ENCODE measurements at regions not wholly inside any gene's neighbourhood (a gene's known extent, or its start where the extent isn't known, plus 50 kb on each side); places are given as distances from the start of the nearest gene placed in this dataset.

DNA sequence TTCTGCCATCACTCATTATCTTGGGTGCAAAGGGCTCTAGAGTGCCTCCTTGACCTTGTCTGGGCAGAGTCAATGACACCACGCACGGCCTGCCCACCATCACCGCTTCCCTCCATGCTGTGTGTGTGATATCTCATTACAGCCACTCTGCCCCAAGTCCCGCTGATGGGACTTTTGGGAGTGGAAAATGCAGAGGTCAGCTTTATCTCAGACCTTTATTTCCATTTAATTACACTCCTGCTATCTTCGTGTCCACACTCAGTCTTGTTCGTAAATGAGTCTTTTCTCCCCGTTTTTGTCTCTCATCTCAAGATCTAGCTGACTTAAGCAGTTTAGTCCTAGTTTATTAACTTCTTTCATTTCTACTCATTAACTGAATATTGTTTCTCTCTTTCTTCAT is 226.2 kb downstream of the ICE1 start:
- TF ChIP-seq RAD21 (IDR thresholded peaks at IDR 0.05; ENCODE audit: low read depth): no peak
- TF ChIP-seq YY1 (IDR thresholded peaks at IDR 0.05; ENCODE audit: low read depth): no peak
- no peak for TF ChIP-seq EP300 (IDR thresholded peaks at IDR 0.05; ENCODE audit: borderline replicate concordance)
- TF ChIP-seq, protein P1, sequence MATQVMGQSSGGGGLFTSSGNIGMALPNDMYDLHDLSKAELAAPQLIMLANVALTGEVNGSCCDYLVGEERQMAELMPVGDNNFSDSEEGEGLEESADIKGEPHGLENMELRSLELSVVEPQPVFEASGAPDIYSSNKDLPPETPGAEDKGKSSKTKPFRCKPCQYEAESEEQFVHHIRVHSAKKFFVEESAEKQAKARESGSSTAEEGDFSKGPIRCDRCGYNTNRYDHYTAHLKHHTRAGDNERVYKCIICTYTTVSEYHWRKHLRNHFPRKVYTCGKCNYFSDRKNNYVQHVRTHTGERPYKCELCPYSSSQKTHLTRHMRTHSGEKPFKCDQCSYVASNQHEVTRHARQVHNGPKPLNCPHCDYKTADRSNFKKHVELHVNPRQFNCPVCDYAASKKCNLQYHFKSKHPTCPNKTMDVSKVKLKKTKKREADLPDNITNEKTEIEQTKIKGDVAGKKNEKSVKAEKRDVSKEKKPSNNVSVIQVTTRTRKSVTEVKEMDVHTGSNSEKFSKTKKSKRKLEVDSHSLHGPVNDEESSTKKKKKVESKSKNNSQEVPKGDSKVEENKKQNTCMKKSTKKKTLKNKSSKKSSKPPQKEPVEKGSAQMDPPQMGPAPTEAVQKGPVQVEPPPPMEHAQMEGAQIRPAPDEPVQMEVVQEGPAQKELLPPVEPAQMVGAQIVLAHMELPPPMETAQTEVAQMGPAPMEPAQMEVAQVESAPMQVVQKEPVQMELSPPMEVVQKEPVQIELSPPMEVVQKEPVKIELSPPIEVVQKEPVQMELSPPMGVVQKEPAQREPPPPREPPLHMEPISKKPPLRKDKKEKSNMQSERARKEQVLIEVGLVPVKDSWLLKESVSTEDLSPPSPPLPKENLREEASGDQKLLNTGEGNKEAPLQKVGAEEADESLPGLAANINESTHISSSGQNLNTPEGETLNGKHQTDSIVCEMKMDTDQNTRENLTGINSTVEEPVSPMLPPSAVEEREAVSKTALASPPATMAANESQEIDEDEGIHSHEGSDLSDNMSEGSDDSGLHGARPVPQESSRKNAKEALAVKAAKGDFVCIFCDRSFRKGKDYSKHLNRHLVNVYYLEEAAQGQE (IDR thresholded peaks at IDR 0.05; ENCODE audit: low read depth): no peak
- TF ChIP-seq MAX (IDR thresholded peaks at IDR 0.05): no peak
- no peak for TF ChIP-seq CEBPB (IDR thresholded peaks at IDR 0.05)
- TF ChIP-seq TAF1 (IDR thresholded peaks at IDR 0.05; ENCODE audit: low read depth): no peak
- no peak for TF ChIP-seq TCF12 (IDR thresholded peaks at IDR 0.05; ENCODE audit: low read depth)
- TF ChIP-seq NFIC (IDR thresholded peaks at IDR 0.05): no peak
- TF ChIP-seq ZBTB7A (IDR thresholded peaks at IDR 0.05; ENCODE audit: low read depth): no peak
- no peak for TF ChIP-seq CREB1 (IDR thresholded peaks at IDR 0.05; ENCODE audit: low read depth)
- no peak for TF ChIP-seq FOXM1 (IDR thresholded peaks at IDR 0.05; ENCODE audit: borderline replicate concordance, low read depth)
- no peak for TF ChIP-seq EGR1 (IDR thresholded peaks at IDR 0.05)
